ENCODE measurements at regions not wholly inside any gene's neighbourhood (a gene's known extent, or its start where the extent isn't known, plus 50 kb on each side); places are given as distances from the start of the nearest gene placed in this dataset.

DNA sequence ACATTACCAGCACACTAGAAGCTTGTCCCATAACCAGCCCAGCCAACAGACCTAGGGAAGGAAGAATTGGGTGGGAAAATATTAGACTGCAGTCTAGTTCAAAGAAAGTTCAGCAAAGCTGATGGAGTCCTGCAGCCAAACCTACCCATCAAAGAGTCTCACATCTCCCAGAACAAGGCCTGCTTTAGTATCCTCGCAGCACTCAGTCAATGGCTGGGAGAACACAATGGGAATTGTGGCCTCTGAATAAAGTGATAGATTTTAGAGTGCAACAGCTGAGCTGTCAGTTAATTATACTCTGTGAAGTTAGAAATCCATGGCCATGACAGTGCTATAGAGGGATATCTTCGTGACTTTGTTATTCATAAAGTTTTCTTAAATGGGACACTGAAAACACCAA lies 207.2 kb upstream of the NAALADL2 start:
- TF ChIP-seq, protein P1, sequence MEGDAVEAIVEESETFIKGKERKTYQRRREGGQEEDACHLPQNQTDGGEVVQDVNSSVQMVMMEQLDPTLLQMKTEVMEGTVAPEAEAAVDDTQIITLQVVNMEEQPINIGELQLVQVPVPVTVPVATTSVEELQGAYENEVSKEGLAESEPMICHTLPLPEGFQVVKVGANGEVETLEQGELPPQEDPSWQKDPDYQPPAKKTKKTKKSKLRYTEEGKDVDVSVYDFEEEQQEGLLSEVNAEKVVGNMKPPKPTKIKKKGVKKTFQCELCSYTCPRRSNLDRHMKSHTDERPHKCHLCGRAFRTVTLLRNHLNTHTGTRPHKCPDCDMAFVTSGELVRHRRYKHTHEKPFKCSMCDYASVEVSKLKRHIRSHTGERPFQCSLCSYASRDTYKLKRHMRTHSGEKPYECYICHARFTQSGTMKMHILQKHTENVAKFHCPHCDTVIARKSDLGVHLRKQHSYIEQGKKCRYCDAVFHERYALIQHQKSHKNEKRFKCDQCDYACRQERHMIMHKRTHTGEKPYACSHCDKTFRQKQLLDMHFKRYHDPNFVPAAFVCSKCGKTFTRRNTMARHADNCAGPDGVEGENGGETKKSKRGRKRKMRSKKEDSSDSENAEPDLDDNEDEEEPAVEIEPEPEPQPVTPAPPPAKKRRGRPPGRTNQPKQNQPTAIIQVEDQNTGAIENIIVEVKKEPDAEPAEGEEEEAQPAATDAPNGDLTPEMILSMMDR (IDR thresholded peaks at IDR 0.05), result no peak
- TF ChIP-seq POLR2A (IDR thresholded peaks at IDR 0.05) (no peak), POLR2AphosphoS5 (IDR thresholded peaks at IDR 0.05; ENCODE audit: insufficient read depth in 1 of 2, low read depth in 1 of 2) (no peak)

All from vagina (tissue), 2 donors.